ENCODE measurements at regions not wholly inside any gene's neighbourhood (a gene's known extent, or its start where the extent isn't known, plus 50 kb on each side); places are given as distances from the start of the nearest gene placed in this dataset.

GRCh38 chr11:131074573-131074972, 158.3 kb upstream of the SNX19 start:
- TF ChIP-seq POLR2AphosphoS5 (IDR thresholded peaks at IDR 0.05; ENCODE audit: borderline replicate concordance, low read depth, low read length) (no peak), EZH2 (IDR thresholded peaks at IDR 0.05) (no peak)
